ENCODE measurements at regions not wholly inside any gene's neighbourhood (a gene's known extent, or its start where the extent isn't known, plus 50 kb on each side); places are given as distances from the start of the nearest gene placed in this dataset.
"Not testable (repeated sequence)": the region's sequence is repeated elsewhere in the genome, so short reads cannot be mapped to it uniquely, and the experiment has no call there.

- DNase-seq, result no peak
Measured at GRCh38 chr10:117601716-117602115, 59.2 kb downstream of the EMX2 start.

- no peak for DNase-seq
Measured at GRCh38 chr10:117603081-117603480, 60.5 kb downstream of the EMX2 start.

- no peak for DNase-seq
Measured at GRCh38 chr10:117603726-117604125, 61.2 kb downstream of the EMX2 start.

DNA sequence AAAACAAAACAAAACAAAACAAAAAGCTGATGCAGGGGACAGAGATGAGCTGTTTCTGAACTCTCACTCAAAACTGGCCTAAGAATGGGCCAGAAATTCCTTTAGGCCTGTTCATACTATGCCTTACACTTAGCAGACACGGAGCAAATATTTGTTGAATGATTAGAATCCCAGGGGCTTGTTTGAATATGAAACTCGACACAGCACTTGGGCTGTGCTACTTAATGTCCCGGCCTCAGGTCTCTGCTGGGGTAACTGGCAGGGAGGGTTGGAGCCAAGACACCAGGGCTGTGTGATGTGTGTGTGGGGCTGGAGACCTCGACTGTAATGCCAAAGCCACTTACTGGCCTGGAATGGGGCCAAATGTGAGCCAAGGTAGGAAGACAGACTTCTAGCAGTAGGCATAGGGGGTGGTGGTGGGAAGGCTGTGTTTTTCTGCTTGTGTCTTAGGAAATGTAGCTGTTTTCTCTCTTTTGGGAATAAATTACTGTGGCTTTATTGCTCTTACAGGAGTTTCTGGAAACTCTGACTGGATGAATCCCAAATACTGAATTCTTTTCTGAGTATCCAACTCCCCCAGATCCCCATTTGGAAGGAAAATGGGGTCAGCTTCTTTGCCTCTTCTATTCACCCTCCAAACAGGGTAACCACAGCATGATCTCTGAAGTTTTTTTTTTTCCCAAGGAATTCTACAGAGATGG is 66.7 kb downstream of the EMX2 start:
- DNase-seq, result no peak

GRCh38 chr10:117609796-117610170 is 67.2 kb downstream of the EMX2 start:
- DNase-seq, result no peak

DNA sequence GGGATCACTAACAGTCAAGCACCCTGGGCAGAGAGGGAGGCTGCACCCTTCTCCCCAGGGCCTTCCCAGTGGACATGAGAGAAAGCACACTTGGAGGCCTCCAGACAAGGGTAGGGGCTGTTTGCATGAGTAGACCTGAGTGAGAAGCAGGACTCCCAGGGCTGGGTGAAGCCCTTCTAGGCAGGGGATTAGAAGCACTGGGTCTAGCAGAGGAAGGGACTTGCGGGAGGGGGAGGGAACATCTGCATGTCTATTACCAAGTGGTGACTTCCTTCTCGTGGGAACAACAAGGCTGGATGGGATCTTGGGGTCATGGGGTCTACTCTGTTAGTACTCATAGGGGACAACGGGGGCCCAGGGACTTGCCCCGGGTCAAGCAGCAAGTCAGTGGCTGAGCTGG is 67.8 kb downstream of the EMX2 start:
- no peak for DNase-seq

DNA sequence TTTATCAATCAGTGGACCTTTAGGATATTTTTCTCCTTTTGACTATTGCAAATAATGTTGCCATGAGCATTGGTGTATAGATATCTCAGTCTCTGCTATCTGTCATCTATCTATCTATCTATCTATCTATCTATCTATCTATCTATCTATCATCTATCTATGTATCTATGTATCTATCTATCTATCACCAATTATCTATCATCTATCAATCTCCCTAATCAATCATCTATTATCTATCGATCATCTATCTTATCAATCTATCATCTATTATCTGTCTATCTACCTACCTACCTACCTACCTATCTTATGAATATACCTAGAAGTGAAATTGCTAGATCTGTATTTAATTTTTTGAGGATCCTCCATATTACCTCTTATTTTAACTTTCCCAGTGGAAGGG is 69.6 kb downstream of the EMX2 start:
- no peak for DNase-seq

- no peak for DNase-seq
Measured at GRCh38 chr10:117615649-117616048, 73.1 kb downstream of the EMX2 start.

DNA sequence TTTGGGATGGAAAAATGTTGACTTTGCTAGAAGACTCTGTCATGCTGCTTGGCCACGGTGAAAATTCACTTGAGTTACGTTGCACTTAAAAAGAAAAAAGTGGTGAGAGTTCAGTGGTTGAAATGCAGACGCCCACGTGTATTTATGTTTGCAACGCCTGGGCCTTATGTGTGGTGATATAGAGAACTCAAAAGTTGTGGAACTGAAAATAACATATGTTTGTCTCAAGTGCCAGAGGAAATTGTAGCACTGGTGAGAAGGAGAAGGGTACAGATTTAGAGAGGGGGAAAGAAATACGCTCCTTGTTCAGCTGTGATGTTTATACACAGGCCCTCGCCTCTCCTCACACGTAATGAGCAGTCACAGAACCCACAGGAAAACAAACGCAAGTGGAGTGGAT is 73.6 kb downstream of the EMX2 start:
- DNase-seq, result no peak

- DNase-seq, result no peak
Measured at GRCh38 chr10:117617086-117617485, 74.5 kb downstream of the EMX2 start.

DNA sequence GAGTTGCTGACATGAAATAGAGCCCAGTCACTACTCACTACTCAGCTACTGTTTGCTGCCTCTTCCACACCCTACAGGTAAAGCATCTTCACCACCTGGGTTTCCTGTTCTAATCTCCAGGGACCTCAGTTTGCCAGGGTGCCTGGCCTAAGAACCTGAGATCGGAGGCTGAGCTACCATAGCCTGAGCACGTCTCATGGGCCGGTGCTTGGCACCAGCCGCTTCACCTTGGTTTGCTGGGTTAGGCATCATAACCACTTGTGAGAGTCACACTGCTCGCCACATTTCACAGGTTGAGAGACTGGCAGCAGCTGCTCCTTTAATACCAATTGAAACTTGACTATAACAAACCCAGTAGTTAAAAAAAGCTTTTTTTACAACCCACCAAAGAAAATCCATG is 75.1 kb downstream of the EMX2 start:
- DNase-seq, result no peak

DNA sequence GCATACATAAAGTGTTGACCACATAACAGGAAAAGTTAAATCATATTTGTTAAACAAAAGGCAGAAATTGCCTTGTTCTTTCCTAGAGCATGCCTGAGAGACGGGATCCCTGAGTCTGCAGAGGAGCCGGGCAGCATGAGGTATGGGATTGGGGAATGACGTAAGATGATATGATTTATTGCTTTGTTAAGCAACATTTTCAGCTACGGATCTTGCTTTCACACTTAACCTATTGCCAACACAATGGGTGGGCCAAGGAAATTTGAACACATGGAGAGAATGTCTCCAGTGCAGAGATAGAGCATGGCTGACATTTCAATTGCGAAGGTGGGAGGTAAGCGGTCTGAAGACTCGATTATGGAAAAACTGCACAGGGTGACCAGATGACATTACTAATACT is 76.7 kb downstream of the EMX2 start:
- no peak for DNase-seq

DNA sequence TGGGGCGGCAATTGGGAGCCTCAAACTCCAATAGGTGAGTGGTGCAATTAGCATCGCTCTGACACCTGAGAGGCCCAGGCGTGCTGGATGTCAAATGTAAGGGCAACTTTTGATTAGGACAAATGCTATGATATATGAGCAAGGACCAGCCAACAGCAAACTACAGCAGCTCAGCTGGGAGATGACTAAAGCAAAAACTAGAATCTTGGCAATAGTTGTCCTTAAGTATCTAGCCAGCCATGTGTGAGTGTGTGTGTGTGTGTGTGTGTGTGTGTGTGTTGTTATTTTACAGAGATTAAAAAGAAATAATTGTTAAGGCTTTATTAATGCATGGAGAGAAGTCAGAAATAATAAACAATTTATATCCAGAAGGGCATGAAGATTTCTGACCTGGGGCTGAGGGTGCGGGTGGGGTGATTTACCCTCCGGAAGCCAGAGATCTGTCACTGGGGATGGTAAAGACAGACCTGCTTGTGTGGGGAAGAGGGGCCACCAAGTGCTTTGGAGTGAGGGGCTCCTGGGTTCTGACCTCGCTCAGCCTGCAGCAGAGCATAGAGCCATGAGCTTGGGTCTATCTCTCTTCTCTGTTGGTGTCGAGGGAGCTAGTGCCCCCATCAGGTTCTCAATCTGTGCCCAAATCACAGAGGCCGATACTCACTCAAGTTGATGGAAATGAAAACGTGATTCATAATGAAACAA is 77.3 kb downstream of the EMX2 start:
- no peak for DNase-seq

- DNase-seq, result no peak
Measured at GRCh38 chr10:117621196-117621595, 78.7 kb downstream of the EMX2 start.

DNA sequence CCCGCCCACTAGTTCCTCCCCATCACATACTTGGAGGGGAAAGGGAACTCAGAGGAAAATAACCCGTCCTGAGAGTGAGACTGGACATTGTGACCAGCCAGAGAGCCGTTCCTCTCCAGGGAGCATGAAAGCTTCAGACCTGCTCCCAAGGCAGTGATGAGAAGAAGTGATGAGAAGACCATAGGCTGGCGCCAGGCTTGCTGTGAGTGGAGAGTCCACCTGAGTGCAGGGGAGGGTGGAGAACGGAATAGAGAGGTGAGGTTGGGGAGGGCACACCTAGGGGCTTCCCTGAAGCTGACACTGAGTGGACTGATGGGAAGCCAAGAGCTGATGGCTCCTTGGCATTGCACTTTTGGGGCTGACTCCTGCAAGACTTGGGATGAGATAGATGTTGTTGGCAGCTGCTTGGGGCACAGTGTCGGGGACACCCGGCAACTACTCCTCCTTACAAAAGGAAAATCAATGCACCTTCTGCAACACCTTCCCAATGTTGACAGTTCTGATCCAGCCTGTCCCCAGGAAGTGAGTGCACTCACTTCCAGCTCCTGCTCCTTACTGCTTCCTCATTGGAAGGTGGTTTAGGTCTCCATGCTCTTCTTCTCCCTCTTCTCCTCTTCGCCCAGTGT is 79.4 kb downstream of the EMX2 start:
- no peak for DNase-seq

- no peak for DNase-seq
Measured at GRCh38 chr10:117622471-117623184, 80.1 kb downstream of the EMX2 start.

GRCh38 chr10:117626228-117626627 is 83.7 kb downstream of the EMX2 start:
- no peak for DNase-seq

- DNase-seq, result no peak
Measured at GRCh38 chr10:117627561-117627960, 85.0 kb downstream of the EMX2 start.

DNA sequence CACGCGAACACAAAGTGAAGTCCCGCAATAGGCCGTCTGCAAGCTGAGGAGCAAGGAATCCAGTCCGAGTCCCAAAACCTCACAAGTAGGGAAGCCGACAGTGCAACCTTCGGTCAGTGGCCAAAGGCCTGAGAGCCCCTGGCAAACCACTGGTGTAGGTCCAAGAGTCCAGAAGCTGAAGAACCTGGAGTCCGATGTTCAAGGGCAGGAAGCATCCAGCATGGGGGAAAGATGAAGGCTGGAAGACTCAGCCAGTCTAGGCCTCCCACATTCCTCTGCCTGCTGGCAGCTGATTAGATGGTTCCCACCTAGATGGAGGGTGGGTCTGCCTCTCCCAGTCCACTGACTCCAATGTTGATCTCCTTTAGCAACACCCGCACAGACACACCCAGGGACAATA is 87.2 kb downstream of the EMX2 start:
- not testable (repeated sequence) for DNase-seq

- DNase-seq, result no peak
Measured at GRCh38 chr10:117631276-117632145, 89.0 kb downstream of the EMX2 start.

DNA sequence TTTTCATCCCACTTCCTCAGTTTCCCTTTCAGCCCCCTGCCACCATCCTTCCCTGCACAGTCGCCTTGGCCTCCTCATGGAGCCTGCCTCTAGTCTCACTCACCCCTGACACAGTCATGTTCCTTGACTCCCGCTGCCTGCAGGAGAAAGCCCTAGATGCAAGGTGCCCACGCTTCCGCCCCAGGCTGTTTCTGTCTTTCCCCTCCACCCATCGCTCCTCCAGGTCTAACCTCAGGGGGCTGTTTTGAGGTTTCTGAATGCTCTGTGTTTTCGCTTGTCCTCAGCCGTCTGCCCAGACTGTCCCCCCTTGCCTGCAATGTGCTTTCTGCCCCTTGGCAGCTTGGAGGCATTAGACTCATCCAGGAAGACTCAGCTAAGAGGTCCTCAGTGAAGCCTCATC is 89.9 kb downstream of the EMX2 start:
- DNase-seq, result no peak

DNA sequence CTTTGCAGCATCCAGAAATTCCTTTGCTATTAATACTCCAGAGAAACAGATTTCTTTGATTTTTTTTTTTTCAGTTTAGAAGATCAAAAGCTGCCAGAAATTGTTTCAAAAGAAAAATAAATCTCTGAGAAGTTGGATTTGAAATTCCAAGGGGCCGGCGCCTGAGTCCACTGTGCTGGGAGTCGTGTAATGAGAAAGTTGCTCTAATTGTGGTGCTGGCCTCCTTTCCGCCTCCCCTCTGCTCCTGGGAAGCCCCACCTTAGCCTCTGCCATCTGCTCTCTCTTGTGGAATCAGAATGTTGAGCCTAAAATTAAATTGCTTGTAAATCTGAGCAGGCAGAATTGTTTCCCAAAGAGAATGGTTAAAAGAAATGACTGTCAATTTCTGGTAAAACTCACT is 93.3 kb downstream of the EMX2 start:
- no peak for DNase-seq

DNA sequence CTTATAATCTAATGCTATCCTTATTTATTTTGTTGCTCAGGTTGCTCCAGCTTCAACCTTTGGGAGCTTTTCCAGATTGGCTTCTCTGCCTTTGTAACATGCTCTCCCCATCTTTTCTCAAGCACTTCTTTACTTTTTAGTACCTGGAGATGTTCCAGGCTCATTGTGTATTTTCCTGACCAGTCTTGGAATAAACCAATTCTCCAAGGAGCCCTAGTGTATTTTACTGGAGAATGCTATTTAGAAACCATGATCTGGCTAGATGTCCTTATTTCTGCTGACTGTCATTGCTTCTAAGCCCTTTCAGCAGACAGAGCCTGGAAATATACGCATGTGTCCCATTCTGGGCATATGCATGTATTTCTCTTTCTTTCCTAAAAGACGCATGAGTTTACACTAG is 95.7 kb downstream of the EMX2 start:
- DNase-seq, result no peak
